ENCODE measurements at regions not wholly inside any gene's neighbourhood (a gene's known extent, or its start where the extent isn't known, plus 50 kb on each side); places are given as distances from the start of the nearest gene placed in this dataset.

DNA sequence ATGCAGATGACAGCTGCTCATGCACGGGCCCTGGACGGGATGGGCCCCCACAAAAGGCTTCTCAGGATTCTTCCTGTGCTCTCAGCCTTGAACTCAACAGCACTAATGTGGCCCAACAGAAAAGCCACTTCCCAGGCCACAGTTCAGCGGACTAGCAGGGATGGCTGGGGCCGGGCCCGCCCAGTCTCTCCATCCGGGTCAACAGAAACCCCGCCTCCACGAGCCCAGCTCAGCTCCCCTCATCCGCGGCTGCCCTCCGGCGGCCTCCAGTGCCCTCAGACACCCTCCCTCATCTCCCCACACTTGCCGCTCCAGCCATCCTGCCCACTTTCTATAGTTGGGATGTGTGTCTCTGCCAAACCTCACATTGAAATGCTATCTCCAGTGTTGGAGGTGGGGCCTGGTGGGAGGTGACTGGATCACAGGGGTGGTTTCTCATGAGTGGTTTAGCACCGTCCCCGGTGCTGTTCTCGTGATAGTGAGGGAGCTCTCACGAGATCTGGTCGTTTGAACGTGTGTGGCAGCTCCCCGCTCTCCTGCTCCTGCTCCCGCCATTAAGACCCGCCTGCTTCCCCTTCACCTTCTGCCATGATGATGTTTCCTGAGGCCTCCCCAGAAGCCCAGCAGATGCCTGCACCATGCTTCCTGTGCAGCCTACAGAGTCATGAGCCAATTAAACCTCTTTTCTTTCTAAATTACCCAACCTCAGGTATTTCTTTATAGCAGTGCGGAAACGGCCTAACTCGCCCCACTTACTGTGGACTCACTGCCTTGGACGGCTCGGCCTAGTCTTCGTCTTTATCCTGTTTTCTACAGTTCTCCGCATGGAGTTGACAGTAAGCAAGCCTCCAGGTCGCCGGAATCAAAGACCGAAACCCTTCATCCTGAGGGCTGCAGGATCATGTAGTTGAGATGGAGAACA lies 169.9 kb upstream of the RNF32 start:
- H3K4me3 ChIP-seq (ENCODE audit: low read depth, low read length): no peak overlapping the region
- no peak for DNase-seq (ENCODE audit: low read depth, low spot score)
- in situ Hi-C loops (cut with HindIII; ENCODE audit: low sequenced_read_pairs): no loop called here
- TF ChIP-seq, protein P1, sequence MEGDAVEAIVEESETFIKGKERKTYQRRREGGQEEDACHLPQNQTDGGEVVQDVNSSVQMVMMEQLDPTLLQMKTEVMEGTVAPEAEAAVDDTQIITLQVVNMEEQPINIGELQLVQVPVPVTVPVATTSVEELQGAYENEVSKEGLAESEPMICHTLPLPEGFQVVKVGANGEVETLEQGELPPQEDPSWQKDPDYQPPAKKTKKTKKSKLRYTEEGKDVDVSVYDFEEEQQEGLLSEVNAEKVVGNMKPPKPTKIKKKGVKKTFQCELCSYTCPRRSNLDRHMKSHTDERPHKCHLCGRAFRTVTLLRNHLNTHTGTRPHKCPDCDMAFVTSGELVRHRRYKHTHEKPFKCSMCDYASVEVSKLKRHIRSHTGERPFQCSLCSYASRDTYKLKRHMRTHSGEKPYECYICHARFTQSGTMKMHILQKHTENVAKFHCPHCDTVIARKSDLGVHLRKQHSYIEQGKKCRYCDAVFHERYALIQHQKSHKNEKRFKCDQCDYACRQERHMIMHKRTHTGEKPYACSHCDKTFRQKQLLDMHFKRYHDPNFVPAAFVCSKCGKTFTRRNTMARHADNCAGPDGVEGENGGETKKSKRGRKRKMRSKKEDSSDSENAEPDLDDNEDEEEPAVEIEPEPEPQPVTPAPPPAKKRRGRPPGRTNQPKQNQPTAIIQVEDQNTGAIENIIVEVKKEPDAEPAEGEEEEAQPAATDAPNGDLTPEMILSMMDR (IDR thresholded peaks at IDR 0.05; ENCODE audit: low read depth, low read length): no peak

DNA sequence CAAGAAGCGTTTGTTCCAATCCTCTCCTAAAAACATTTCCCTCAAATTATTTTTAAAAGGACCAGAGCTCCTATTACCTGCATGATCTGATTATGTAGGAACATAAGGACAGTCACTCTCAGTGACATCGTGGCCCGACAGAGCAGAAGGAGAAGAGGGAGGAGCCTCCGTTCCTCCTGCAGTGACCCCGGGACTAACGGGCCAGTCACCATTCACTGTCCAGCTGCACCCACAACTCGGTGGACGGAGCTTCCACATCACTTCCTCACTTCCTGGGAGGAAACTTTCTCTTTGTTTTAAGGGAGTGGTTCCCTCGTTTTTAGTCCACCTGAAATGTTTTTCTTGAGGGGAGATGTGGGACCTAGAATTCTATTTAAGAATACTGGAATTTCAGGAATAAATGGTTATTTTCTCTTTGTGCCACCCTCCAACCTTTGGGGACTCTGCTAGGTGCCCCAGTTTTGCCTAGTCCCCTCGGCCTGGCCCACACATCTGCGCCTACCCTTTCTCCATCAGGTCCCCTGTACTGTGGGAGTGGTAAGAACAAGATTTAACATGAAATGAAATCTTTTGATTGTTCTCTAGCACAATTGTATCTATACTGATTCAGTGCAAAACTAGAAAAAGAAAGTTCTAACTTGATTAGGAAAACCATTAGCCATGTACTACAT lies 173.5 kb upstream of the RNF32 start:
- no peak for DNase-seq (ENCODE audit: low read depth, low spot score)
- no peak overlapping the region for H3K4me3 ChIP-seq (ENCODE audit: low read depth, low read length)
- TF ChIP-seq, protein P1 (IDR thresholded peaks at IDR 0.05; ENCODE audit: low read depth, low read length): no peak
- in situ Hi-C loops (cut with HindIII; ENCODE audit: low sequenced_read_pairs): no loop called here

DNA sequence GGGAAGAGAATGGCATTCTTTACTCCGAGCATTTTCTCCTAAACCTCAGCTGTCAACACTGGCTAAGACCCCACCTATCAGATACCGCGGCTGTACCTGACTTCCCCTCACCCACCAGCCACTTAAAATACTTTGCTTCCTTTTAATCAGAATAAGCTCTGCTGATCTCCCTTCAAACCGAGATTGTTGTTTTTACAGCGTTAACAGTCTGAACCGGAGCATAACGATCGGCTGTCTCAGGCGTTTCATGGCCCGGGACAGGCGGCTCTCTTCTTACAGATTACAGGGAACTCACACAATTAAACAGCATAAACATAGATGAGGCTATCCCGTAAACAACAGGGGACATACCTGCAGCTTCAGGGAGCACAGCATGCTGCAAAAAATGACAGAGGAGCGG lies 174.3 kb upstream of the RNF32 start:
- TF ChIP-seq, protein P1 (IDR thresholded peaks at IDR 0.05; ENCODE audit: low read depth, low read length): no peak
- H3K4me3 ChIP-seq (ENCODE audit: low read depth, low read length): no peak overlapping the region
- no peak for DNase-seq (ENCODE audit: low read depth, low spot score)
- in situ Hi-C loops (cut with HindIII; ENCODE audit: low sequenced_read_pairs): no loop called here

DNA sequence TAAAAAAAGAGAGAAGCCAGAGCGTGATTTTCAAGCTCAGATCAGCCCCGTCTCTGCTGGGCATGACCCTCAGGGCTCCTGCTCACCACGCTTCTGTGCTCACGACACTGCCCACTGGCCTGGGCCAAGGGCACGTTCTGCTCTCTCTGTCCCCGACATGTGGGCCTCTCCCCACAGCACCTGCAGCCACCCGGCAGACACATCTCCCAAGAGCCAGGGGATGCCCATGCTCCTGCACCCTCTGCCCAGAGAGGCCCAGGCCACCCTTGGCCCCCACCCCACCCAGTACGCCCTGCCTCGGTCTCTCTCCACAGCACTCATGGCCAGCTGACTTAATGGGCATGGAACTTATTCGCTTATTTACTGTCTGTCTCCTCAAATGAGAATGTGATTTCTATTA lies 175.4 kb upstream of the RNF32 start:
- in situ Hi-C loops (cut with HindIII; ENCODE audit: low sequenced_read_pairs): no loop called here
- no peak for DNase-seq (ENCODE audit: low read depth, low spot score)
- H3K4me3 ChIP-seq (ENCODE audit: low read depth, low read length): no peak overlapping the region
- TF ChIP-seq, protein P1 (IDR thresholded peaks at IDR 0.05; ENCODE audit: low read depth, low read length): no peak

DNA sequence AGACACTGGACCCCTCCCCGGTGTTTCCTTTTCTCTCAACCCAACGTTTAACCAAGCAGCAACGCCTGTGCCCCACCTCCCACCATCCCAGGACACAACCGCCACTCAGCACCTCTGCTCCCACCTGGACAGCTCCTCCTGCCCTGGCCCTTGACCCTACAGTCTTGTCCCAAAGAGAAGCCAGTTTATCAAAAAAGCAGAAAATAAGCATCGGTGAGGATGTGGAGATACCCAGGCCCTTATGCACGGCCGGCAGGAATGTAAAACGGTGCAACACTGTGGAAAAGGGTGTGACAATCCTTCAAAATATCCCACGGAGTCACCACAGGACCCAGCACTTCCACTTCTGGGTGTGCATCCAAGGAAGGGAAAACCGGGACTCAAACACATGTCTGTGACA lies 176.2 kb upstream of the RNF32 start:
- H3K4me3 ChIP-seq (ENCODE audit: low read depth, low read length): no peak overlapping the region
- in situ Hi-C loops (cut with HindIII; ENCODE audit: low sequenced_read_pairs): no loop called here
- TF ChIP-seq, protein P1 (IDR thresholded peaks at IDR 0.05; ENCODE audit: low read depth, low read length): no peak
- no peak for DNase-seq (ENCODE audit: low read depth, low spot score)

DNA sequence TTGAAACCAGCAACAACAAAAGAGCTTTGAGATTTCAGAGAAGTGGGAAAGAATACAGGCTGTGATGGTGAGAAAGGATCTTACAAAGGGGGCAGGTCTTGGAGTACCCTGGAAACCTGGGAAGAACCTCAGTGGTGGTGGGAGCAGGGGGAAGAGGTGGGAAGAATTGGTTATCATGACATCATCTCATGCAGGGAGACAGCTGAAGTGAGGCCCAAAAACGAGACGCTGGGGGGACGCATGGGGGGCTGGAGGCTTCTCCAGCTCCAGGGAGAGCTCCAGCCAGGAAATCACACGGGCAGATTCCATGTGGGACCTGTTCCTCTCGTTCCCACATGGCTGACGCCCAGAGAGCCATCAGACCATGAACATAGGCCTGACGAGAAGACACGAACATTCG lies 177.3 kb upstream of the RNF32 start:
- H3K4me3 ChIP-seq (ENCODE audit: low read depth, low read length): no peak overlapping the region
- TF ChIP-seq, protein P1 (IDR thresholded peaks at IDR 0.05; ENCODE audit: low read depth, low read length): no peak
- no peak for DNase-seq (ENCODE audit: low read depth, low spot score)
- in situ Hi-C loops (cut with HindIII; ENCODE audit: low sequenced_read_pairs): no loop called here
